Mammary epithelial cell (primary cell): ENCODE measurements at regions not wholly inside any gene's neighbourhood (a gene's known extent, or its start where the extent isn't known, plus 50 kb on each side); places are given as distances from the start of the nearest gene placed in this dataset.

ENCODE experiments used
- EZH2 ChIP-seq: IDR thresholded peaks from 2 replicates; pipeline ENCODE4 v1.6.1; 2012; ENCODE audit warnings: low read length, inconsistent platforms, borderline replicate concordance
- TF ChIP-seq, protein P1 (sequence below), 2 donors: IDR thresholded peaks in 1 of 2; conservative IDR thresholded peaks in 1 of 2; 2 replicates each; pipeline ENCODE4 v1.5.1; 2011 to 2012; ENCODE audit warnings: inconsistent platforms in 2 of 2, low read length in 2 of 2, mild to moderate bottlenecking in 2 of 2, control low read depth in 1 of 2, low read depth in 1 of 2; ENCODE audit not compliant: insufficient read depth in 1 of 2; ENCODE audit errors: extremely low read depth in 1 of 2

DNA sequence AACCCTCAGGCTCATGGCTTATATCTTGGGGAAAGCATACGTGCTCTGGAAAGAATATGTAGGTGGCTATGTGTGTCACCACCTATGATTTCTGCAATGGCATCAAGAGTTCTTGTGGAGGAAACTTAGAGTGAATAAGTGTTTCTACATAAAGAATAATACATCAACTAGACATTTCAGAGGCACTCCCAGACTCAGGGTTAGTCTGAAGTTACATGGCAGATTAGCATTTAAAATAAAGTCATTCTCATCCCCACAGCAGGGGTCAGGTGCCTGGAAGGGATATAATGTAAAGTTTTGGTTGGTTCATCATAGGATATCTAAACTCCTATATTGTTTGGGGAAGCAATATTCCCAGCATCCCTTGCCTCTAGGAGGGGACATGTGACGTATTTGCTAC is 182.1 kb downstream of the PCTP start:
- TF ChIP-seq, protein P1, sequence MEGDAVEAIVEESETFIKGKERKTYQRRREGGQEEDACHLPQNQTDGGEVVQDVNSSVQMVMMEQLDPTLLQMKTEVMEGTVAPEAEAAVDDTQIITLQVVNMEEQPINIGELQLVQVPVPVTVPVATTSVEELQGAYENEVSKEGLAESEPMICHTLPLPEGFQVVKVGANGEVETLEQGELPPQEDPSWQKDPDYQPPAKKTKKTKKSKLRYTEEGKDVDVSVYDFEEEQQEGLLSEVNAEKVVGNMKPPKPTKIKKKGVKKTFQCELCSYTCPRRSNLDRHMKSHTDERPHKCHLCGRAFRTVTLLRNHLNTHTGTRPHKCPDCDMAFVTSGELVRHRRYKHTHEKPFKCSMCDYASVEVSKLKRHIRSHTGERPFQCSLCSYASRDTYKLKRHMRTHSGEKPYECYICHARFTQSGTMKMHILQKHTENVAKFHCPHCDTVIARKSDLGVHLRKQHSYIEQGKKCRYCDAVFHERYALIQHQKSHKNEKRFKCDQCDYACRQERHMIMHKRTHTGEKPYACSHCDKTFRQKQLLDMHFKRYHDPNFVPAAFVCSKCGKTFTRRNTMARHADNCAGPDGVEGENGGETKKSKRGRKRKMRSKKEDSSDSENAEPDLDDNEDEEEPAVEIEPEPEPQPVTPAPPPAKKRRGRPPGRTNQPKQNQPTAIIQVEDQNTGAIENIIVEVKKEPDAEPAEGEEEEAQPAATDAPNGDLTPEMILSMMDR (conservative IDR thresholded peaks at IDR 0.05 in 1 of 2, IDR thresholded peaks at IDR 0.05 in 1 of 2; ENCODE audit: extremely low read depth in 1 of 2, insufficient read depth in 1 of 2, low read depth in 1 of 2, low read length in 2 of 2) = no peak
- no peak for TF ChIP-seq EZH2
